ENCODE measurements at regions not wholly inside any gene's neighbourhood (a gene's known extent, or its start where the extent isn't known, plus 50 kb on each side); places are given as distances from the start of the nearest gene placed in this dataset.

- BruUV-seq (replicated peaks) = no TSS peak
- intact Hi-C loops (cut with micrococcal nuclease) = no loop called here
- DNase-seq (ENCODE audit: low read depth, low spot score) (no peak), ATAC-seq (no peak)
- CTCF ChIA-PET = no interaction called here
- Histone ChIP-seq H3K27me3 (ENCODE audit: insufficient read depth, low read length) (no peaks in the 10 kb centered on the region; the same call in 1 of the 2 replicates), H3K27ac (ENCODE audit: low read depth, low read length) (no peak overlapping the region), H4K20me1 (ENCODE audit: insufficient read depth) (no peaks in the 10 kb centered on the region), H3K9me3 (ENCODE audit: control insufficient read depth in 1 of 2, insufficient read depth in 1 of 2, low read depth in 1 of 2, low read length in 2 of 2) (no peaks in the 10 kb centered on the region), H3K4me1 (ENCODE audit: control insufficient read depth in 1 of 2, insufficient read depth in 2 of 2, low read length in 2 of 2) (no peaks in the 10 kb centered on the region), H2AFZ (ENCODE audit: low read depth, low read length, poor library complexity, severe bottlenecking) (no peak overlapping the region), H3K4me3 (replicated peaks in 1 of 2; ENCODE audit: low read depth in 1 of 2, low read length in 2 of 2) (no peak overlapping the region), H3K4me2 (ENCODE audit: low read length) (no peak overlapping the region), H3K9ac (ENCODE audit: low read length) (no peak overlapping the region), H3K79me2 (ENCODE audit: insufficient read depth, low read length) (no peaks in the 10 kb centered on the region), H3K9me2 (ENCODE audit: insufficient read depth) (no peaks in the 10 kb centered on the region), H3K36me3 (ENCODE audit: control insufficient read depth in 1 of 2, insufficient read depth in 2 of 2, low read length in 2 of 2) (no peaks in the 10 kb centered on the region)
- RAD21 ChIA-PET (ENCODE audit: low non-redundant PET in 1 of 2, low total read pairs in 2 of 2, uncharacterized antibody in 2 of 2, unreplicated experiment in 2 of 2) = no interaction called here
- POLR2A ChIA-PET = no interaction called here
- no peak for TF ChIP-seq REST (IDR thresholded peaks at IDR 0.05; ENCODE audit: low read depth)
- no peak for TF ChIP-seq CBX3 (IDR thresholded peaks at IDR 0.05; ENCODE audit: low read depth)
These were observed 72.3 kb upstream of the PRLR start for GRCh38 chr5:35302544-35302943.

DNA sequence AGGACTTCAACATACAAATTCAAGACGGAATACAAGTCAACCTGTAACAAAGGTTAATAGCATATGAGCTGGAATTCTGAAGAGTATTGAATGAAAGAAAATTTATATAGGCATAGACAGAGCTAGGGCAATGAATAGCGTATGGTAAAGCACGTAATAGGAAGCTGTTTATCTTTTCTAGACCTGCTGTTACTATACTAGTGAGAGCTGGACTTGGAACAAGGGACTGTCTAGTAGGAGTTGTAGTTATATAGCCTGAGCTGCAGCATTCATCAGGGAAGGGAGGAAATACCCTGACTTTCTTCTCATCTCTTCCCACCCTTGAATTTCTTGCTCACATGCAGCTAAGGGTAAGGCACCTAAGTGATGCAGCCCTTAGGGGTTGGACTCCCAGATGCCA, 67.5 kb upstream of the PRLR start:
- Histone ChIP-seq H3K79me2 (ENCODE audit: insufficient read depth, low read length) (no peaks in the 10 kb centered on the region), H3K4me2 (ENCODE audit: low read length) (no peak overlapping the region), H3K9ac (ENCODE audit: low read length) (no peak overlapping the region), H3K9me2 (ENCODE audit: insufficient read depth) (no peaks in the 10 kb centered on the region), H2AFZ (ENCODE audit: low read depth, low read length, poor library complexity, severe bottlenecking) (no peak overlapping the region), H3K27ac (ENCODE audit: low read depth, low read length) (no peak overlapping the region), H3K4me1 (ENCODE audit: control insufficient read depth in 1 of 2, insufficient read depth in 2 of 2, low read length in 2 of 2) (no peaks in the 10 kb centered on the region), H3K4me3 (replicated peaks in 1 of 2; ENCODE audit: low read depth in 1 of 2, low read length in 2 of 2) (no peak overlapping the region), H3K36me3 (ENCODE audit: control insufficient read depth in 1 of 2, insufficient read depth in 2 of 2, low read length in 2 of 2) (no peaks in the 10 kb centered on the region), H3K9me3 (ENCODE audit: control insufficient read depth in 1 of 2, insufficient read depth in 1 of 2, low read depth in 1 of 2, low read length in 2 of 2) (no peaks in the 10 kb centered on the region), H4K20me1 (ENCODE audit: insufficient read depth) (no peaks in the 10 kb centered on the region), H3K27me3 (ENCODE audit: insufficient read depth, low read length) (no peaks in the 10 kb centered on the region; the same call in 1 of the 2 replicates)
- POLR2A ChIA-PET = no interaction called here
- no peak for ATAC-seq
- CTCF ChIA-PET = no interaction called here
- RAD21 ChIA-PET (ENCODE audit: low non-redundant PET in 1 of 2, low total read pairs in 2 of 2, uncharacterized antibody in 2 of 2, unreplicated experiment in 2 of 2) = no interaction called here
- DNase-seq (ENCODE audit: low read depth, low spot score) = no peak
- intact Hi-C loops (cut with micrococcal nuclease) = no loop called here
- no peak for TF ChIP-seq CBX3 (IDR thresholded peaks at IDR 0.05; ENCODE audit: low read depth)
- TF ChIP-seq ZNF274 (IDR thresholded peaks at IDR 0.05; ENCODE audit: low read depth, low read length) = no peak
- no peak for TF ChIP-seq EZH2phosphoT487 (IDR thresholded peaks at IDR 0.05; ENCODE audit: borderline replicate concordance)
- TF ChIP-seq ZFX (IDR thresholded peaks at IDR 0.05) = no peak
- TF ChIP-seq RAD21 (IDR thresholded peaks at IDR 0.05; ENCODE audit: low read depth) = no peak
- no peak for TF ChIP-seq SIN3A (IDR thresholded peaks at IDR 0.05; ENCODE audit: low read depth)
- no peak for TF ChIP-seq SP1 (IDR thresholded peaks at IDR 0.05; ENCODE audit: low read depth)
- TF ChIP-seq TCF7L2 (IDR thresholded peaks at IDR 0.05; ENCODE audit: borderline replicate concordance, extremely low read depth, insufficient read depth, insufficient read length) = no peak
- TF ChIP-seq FOSL1 (IDR thresholded peaks at IDR 0.05; ENCODE audit: low read depth) = no peak
- TF ChIP-seq EGR1 (IDR thresholded peaks at IDR 0.05; ENCODE audit: low read depth) = no peak
- no peak for TF ChIP-seq REST (IDR thresholded peaks at IDR 0.05; ENCODE audit: low read depth)
- TF ChIP-seq POLR2AphosphoS5 (IDR thresholded peaks at IDR 0.05; ENCODE audit: low read depth, low read length) = no peak
- TF ChIP-seq MAX (IDR thresholded peaks at IDR 0.05) = no peak
- BruUV-seq (replicated peaks) = no TSS peak

All from HCT116 (cell line).